Astrocyte (in vitro differentiated cells and primary cell): ENCODE measurements at regions not wholly inside any gene's neighbourhood (a gene's known extent, or its start where the extent isn't known, plus 50 kb on each side); places are given as distances from the start of the nearest gene placed in this dataset.

Experiments
- DNase-seq: peaks from one replicate; pipeline ENCODE4 v3.0.0-alpha.2; 2010; ENCODE audit warnings: low read depth
- FAIRE-seq: peaks from 2 replicates; lab custom pipeline; 2011; peaks lifted over from hg19 to GRCh38; lab: Jason Lieb, UNC
- H2AFZ ChIP-seq: 2 replicates; pipeline ENCODE4 v1.6.0; 2012; ENCODE audit warnings: low read depth, low read length, inconsistent platforms
- H3K27ac ChIP-seq: 2 replicates; pipeline ENCODE4 v1.5.1; 2011; ENCODE audit warnings: low read depth, low read length, inconsistent platforms
- H3K27me3 ChIP-seq: 2 replicates; pipeline ENCODE4 v1.6.0; 2011; ENCODE audit warnings: low read length, inconsistent platforms; ENCODE audit not compliant: insufficient read depth
- H3K36me3 ChIP-seq: 2 replicates; pipeline ENCODE4 v1.5.1; 2011; ENCODE audit warnings: low read length, inconsistent platforms; ENCODE audit not compliant: insufficient read depth
- H3K4me1 ChIP-seq: 2 replicates; pipeline ENCODE4 v1.5.1; 2011; ENCODE audit warnings: low read length, inconsistent platforms; ENCODE audit not compliant: insufficient read depth
- H3K4me2 ChIP-seq: 2 replicates; pipeline ENCODE4 v1.6.0; 2012; ENCODE audit warnings: low read length, inconsistent platforms
- H3K4me3 ChIP-seq: 2 replicates; pipeline ENCODE4 v1.5.1; 2011; ENCODE audit warnings: low read depth, mild to moderate bottlenecking, low read length, inconsistent platforms; ENCODE audit not compliant: insufficient read depth
- H3K79me2 ChIP-seq: 2 replicates; pipeline ENCODE4 v1.6.0; 2012; ENCODE audit warnings: mild to moderate bottlenecking, low read length, inconsistent platforms; ENCODE audit not compliant: insufficient read depth
- H3K9ac ChIP-seq: 2 replicates; pipeline ENCODE4 v1.6.0; 2012; ENCODE audit warnings: mild to moderate bottlenecking, low read length, inconsistent platforms
- H3K9me3 ChIP-seq: 2 replicates; pipeline ENCODE4 v1.5.1; 2012; ENCODE audit warnings: low read depth, mild to moderate bottlenecking, low read length, inconsistent platforms; ENCODE audit not compliant: insufficient read depth
- H4K20me1 ChIP-seq: 2 replicates; pipeline ENCODE4 v1.6.0; 2012; ENCODE audit warnings: low read length, inconsistent platforms; ENCODE audit not compliant: insufficient read depth
- H3K27ac Mint-ChIP-seq: one replicate; pipeline ENCODE4 v1.8.0; 2021; ENCODE audit warnings: mild to moderate bottlenecking, mixed read lengths; ENCODE audit not compliant: unreplicated experiment
- H3K27me3 Mint-ChIP-seq: one replicate; pipeline ENCODE4 v1.8.0; 2021; ENCODE audit warnings: low read depth, mixed read lengths; ENCODE audit not compliant: unreplicated experiment
- H3K36me3 Mint-ChIP-seq: one replicate; pipeline ENCODE4 v1.8.0; 2021; ENCODE audit warnings: low read depth, mixed read lengths; ENCODE audit not compliant: unreplicated experiment
- H3K4me1 Mint-ChIP-seq: one replicate; pipeline ENCODE4 v1.8.0; 2021; ENCODE audit warnings: low read depth, mixed read lengths; ENCODE audit not compliant: unreplicated experiment
- H3K4me3 Mint-ChIP-seq: one replicate; pipeline ENCODE4 v1.8.0; 2021; ENCODE audit warnings: mild to moderate bottlenecking, moderate library complexity, mixed read lengths; ENCODE audit not compliant: unreplicated experiment
- H3K9me3 Mint-ChIP-seq: one replicate; pipeline ENCODE4 v1.8.0; 2021; ENCODE audit warnings: mild to moderate bottlenecking, mixed read lengths; ENCODE audit not compliant: unreplicated experiment
- EZH2 ChIP-seq: IDR thresholded peaks from 2 replicates; pipeline ENCODE4 v1.6.1; 2012; ENCODE audit warnings: mild to moderate bottlenecking, low read length, inconsistent platforms; ENCODE audit not compliant: insufficient read depth
- TF ChIP-seq, protein P1 (sequence below): IDR thresholded peaks from 2 replicates; pipeline ENCODE4 v1.5.1; 2011; ENCODE audit warnings: low read depth, mild to moderate bottlenecking, inconsistent platforms, low read length, moderate library complexity; ENCODE audit not compliant: insufficient read depth

DNA sequence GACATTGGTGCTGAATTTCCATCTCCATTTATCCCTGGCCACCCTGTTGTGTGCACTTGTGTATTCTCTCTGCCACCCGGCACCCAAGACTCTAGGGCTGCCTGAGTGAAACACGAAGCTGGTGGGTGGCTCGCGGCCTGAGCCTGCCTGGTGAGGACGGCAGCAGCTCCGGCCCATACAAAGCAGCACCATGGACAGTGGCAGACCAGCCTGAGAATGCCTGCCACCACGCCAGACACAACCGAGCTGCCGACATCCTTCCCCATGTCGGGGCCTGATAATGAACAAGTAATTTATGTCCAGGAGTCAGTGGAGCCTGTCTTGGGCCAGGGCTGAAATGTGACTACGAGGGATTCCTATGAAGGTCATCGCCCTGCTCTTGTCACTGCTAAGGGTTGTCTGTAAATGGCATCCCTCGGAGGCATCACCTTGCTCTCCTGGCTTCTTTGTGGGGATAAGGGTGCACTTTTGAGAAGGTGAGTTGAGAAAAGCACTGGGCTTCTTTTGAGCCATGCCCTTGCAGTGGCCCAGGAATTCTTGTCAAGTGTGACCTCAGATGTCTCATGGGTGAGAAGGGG, 175.7 kb downstream of the MELK start:
- H3K4me3 ChIP-seq: no peak overlapping the region
- peaks cover 2% of the 10 kb centered on the region for H3K36me3 Mint-ChIP-seq
- no peak overlapping the region for H3K9ac ChIP-seq
- no peak overlapping the region for H2AFZ ChIP-seq
- no peak overlapping the region for H3K27ac ChIP-seq
- no peak overlapping the region for H3K4me2 ChIP-seq
- peaks cover 81% of the 10 kb centered on the region for H3K27me3 Mint-ChIP-seq
- H3K27ac Mint-ChIP-seq: no peak overlapping the region
- no peak for FAIRE-seq
- no peaks in the 10 kb centered on the region for H3K4me1 ChIP-seq
- no peaks in the 10 kb centered on the region for H3K36me3 ChIP-seq
- peaks cover 20% of the 10 kb centered on the region for H3K27me3 ChIP-seq
- no peaks in the 10 kb centered on the region for H3K9me3 Mint-ChIP-seq
- no peak overlapping the region for H3K4me3 Mint-ChIP-seq
- H3K4me1 Mint-ChIP-seq: no peaks in the 10 kb centered on the region
- H3K9me3 ChIP-seq: no peaks in the 10 kb centered on the region
- H4K20me1 ChIP-seq: no peaks in the 10 kb centered on the region
- H3K79me2 ChIP-seq: no peaks in the 10 kb centered on the region
- no peak for TF ChIP-seq EZH2
- TF ChIP-seq, protein P1, sequence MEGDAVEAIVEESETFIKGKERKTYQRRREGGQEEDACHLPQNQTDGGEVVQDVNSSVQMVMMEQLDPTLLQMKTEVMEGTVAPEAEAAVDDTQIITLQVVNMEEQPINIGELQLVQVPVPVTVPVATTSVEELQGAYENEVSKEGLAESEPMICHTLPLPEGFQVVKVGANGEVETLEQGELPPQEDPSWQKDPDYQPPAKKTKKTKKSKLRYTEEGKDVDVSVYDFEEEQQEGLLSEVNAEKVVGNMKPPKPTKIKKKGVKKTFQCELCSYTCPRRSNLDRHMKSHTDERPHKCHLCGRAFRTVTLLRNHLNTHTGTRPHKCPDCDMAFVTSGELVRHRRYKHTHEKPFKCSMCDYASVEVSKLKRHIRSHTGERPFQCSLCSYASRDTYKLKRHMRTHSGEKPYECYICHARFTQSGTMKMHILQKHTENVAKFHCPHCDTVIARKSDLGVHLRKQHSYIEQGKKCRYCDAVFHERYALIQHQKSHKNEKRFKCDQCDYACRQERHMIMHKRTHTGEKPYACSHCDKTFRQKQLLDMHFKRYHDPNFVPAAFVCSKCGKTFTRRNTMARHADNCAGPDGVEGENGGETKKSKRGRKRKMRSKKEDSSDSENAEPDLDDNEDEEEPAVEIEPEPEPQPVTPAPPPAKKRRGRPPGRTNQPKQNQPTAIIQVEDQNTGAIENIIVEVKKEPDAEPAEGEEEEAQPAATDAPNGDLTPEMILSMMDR: no peak
- DNase-seq: peak; percentile 22

DNA sequence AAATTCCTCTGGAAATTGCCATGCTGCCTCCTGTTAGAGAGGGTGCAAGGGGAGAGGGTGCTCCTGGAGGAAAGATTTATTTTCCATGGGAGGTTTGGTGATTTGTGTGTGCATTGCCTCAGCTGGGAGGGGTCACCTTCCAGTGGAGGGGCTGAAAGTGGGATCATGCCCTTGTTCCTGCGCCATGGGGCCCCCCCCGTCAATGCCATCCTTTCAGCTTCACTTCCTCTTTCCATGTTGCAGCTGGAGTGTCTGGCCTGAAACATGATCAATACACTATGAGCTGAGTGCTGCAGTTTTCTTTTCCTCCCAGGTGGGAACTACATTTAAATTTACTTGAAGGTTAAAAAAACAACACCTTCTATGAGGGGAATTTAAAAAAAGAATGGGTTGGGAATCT, 176.8 kb downstream of the MELK start:
- no peak for FAIRE-seq

DNA sequence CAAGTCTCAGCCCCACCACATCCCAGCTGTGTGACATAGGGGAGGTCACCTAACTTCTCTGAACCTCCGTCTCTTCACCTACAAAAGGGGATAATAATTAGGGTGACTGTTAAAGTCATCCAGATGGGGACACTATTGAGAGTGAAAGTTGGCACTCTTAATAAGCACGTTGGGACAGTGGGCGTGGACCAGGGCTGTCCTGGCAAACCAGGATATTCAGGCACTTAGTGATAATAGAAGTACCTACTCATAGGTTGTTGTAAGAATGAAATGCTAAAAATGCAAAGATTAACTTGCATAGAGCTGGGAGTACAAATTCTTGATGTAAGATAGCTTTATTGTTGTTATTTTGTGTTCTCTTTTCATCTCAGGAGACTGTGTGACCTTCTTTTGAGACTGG, 177.9 kb downstream of the MELK start:
- H3K4me1 Mint-ChIP-seq: no peaks in the 10 kb centered on the region
- no peak overlapping the region for H3K4me3 ChIP-seq
- peaks cover 84% of the 10 kb centered on the region for H3K27me3 Mint-ChIP-seq
- H3K9ac ChIP-seq: no peak overlapping the region
- no peak overlapping the region for H3K27ac ChIP-seq
- H3K27ac Mint-ChIP-seq: no peak overlapping the region
- peaks cover 21% of the 10 kb centered on the region for H3K27me3 ChIP-seq
- DNase-seq (no peak), FAIRE-seq (no peak)
- no peaks in the 10 kb centered on the region for H4K20me1 ChIP-seq
- H3K36me3 Mint-ChIP-seq: peaks cover 2% of the 10 kb centered on the region
- no peaks in the 10 kb centered on the region for H3K9me3 ChIP-seq
- H3K36me3 ChIP-seq: no peaks in the 10 kb centered on the region
- H3K4me1 ChIP-seq: no peaks in the 10 kb centered on the region
- no peaks in the 10 kb centered on the region for H3K9me3 Mint-ChIP-seq
- no peak overlapping the region for H3K4me2 ChIP-seq
- H3K4me3 Mint-ChIP-seq: no peak overlapping the region
- TF ChIP-seq, protein P1: no peak
- TF ChIP-seq EZH2: no peak
- no peak overlapping the region for H2AFZ ChIP-seq
- no peaks in the 10 kb centered on the region for H3K79me2 ChIP-seq

More for the DNA sequence above, 176.8 kb downstream of the MELK start:
- H3K27me3 Mint-ChIP-seq: peaks cover 81% of the 10 kb centered on the region
- Histone ChIP-seq H3K4me3 (no peak overlapping the region), H3K36me3 (no peaks in the 10 kb centered on the region), H2AFZ (no peak overlapping the region), H4K20me1 (no peaks in the 10 kb centered on the region), H3K79me2 (no peaks in the 10 kb centered on the region), H3K4me1 (no peaks in the 10 kb centered on the region), H3K9me3 (no peaks in the 10 kb centered on the region), H3K4me2 (no peak overlapping the region), H3K9ac (no peak overlapping the region), H3K27me3 (peaks cover 16% of the 10 kb centered on the region), H3K27ac (no peak overlapping the region)
- no peak overlapping the region for H3K27ac Mint-ChIP-seq
- TF ChIP-seq EZH2: no peak
- TF ChIP-seq, protein P1: no peak
- no peaks in the 10 kb centered on the region for H3K4me1 Mint-ChIP-seq
- H3K36me3 Mint-ChIP-seq: peaks cover 2% of the 10 kb centered on the region
- no peak overlapping the region for H3K4me3 Mint-ChIP-seq
- no peak for DNase-seq
- H3K9me3 Mint-ChIP-seq: no peaks in the 10 kb centered on the region
